ENCODE measurements at regions not wholly inside any gene's neighbourhood (a gene's known extent, or its start where the extent isn't known, plus 50 kb on each side); places are given as distances from the start of the nearest gene placed in this dataset.
"Not testable (repeated sequence)": the region's sequence is repeated elsewhere in the genome, so short reads cannot be mapped to it uniquely, and the experiment has no call there.

DNA sequence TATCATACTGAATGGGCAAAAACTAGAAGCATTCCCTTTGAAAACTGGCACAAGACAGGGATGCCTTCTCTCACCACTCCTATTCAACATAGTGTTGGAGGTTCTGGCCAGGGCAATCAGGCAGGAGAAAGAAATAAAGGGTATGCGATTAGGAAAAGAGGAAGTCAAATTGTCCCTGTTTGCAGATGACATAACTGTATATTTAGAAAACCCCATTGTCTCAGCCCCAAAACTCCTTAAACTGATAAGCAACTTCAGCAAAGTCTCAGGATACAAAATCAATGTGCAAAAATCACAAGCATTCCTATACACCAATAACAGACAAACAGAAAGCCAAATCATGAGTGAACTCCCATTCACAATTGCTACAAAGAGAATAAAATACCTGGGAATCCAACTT, 52.5 kb upstream of the CCDC71L start:
- DNase-seq; in situ Hi-C loops (cut with MboI; ENCODE audit: low pct_unique_long_range_greater_than_20kb, low sequenced_read_pairs): not testable (repeated sequence)

- in situ Hi-C loops (cut with MboI; ENCODE audit: low pct_unique_long_range_greater_than_20kb, low sequenced_read_pairs); DNase-seq: not testable (repeated sequence)
These were observed 53.9 kb upstream of the CCDC71L start for GRCh38 chr7:106714590-106715442.

DNA sequence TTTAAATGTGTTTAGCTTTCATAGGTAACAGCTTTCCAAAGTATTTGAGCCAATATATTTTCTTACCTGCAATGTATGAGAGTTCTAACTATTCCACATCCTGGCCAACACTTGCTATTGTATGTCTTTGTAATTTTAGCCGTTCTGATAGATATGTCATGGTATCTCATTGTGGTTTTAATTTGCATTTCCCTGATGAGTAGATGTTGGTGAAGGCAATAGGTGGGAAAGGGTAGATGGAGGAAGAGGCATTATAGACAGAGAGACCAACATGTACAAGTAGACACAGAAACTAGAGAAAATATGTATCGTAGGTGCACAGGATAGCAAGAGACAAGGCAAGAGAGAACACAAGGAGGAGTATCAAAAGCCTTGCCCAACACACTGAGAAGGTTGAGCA, 54.8 kb upstream of the CCDC71L start:
- in situ Hi-C loops (cut with MboI; ENCODE audit: low pct_unique_long_range_greater_than_20kb, low sequenced_read_pairs) = no loop called here
- DNase-seq = no peak

GRCh38 chr7:106717254-106717954, 56.4 kb upstream of the CCDC71L start:
- no peak for DNase-seq
- in situ Hi-C loops (cut with MboI; ENCODE audit: low pct_unique_long_range_greater_than_20kb, low sequenced_read_pairs) = no loop called here

DNA sequence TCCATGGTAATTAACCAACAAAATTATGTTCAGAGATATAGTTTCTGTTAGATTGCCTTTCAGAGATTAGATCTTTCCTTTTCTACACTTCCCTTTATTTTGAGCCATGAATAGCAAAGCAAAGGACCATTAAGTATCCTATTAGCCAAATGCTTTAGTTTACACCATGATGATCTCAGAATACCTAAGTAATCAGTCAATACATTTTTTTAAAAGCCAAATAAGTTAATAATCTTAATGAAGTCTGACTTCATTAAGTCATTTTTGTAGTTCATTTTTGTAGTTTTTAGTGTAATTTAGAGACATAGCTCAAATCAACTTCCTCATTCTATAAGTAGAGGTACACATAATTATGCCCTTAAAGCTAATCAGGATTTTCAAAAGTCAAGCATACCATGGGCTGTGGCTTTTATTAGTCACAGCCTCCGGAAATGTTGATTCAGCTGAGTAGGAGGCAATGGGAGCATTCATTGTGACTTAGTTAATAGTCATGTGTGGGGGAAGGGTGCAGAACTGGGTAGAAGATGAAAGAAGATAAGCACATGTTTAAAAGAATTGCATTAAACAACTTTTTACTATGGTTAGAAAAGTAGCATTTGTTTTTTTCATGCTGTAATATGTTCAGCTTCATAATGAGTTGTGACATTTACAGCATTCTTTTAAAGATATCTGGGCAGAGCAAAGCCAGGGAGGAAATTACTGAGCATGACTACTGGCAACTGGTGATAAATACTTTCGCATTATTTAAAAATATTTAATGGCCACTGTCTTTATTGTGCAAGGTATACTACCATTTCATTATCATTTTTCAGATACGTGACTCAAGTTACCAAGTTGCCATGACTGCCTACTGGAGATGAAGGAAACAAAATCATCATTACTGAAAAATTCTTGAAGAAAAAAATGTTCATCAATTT, 57.3 kb upstream of the CCDC71L start:
- in situ Hi-C loops (cut with MboI; ENCODE audit: low pct_unique_long_range_greater_than_20kb, low sequenced_read_pairs) = no loop called here

GRCh38 chr7:106720641-106721040, 59.7 kb upstream of the CCDC71L start:
- peak; percentile 36 for DNase-seq
- in situ Hi-C loops (cut with MboI; ENCODE audit: low pct_unique_long_range_greater_than_20kb, low sequenced_read_pairs) = no loop called here

More for the DNA sequence above, 57.3 kb upstream of the CCDC71L start:
- DNase-seq = peak; percentile 94

- DNase-seq = peak; percentile 63
- in situ Hi-C loops (cut with MboI; ENCODE audit: low pct_unique_long_range_greater_than_20kb, low sequenced_read_pairs) = no loop called here
These were observed 61.1 kb upstream of the CCDC71L start for GRCh38 chr7:106721816-106722785.

DNA sequence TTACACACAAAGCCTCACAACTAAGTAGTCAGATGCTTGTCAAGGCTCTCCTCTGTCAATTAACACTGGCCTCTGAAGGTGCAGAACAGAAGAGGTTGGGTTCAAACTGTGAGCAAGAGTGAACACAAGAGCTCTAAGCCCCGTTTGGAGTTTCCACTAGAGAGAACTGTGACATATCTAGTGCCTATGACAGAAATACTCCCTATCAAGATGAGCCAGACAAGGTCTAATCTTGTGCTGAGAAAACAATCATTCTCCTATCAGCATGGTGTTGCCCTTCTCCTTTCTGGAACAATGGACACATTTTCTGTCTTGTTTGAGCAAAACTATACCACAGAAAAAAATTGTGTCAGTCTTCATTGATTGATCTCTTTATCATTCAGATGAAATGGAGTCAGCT, 62.4 kb upstream of the CCDC71L start:
- in situ Hi-C loops (cut with MboI; ENCODE audit: low pct_unique_long_range_greater_than_20kb, low sequenced_read_pairs) = no loop called here
- no peak for DNase-seq

GRCh38 chr7:106729720-106730385, 68.9 kb upstream of the CCDC71L start:
- in situ Hi-C loops (cut with MboI; ENCODE audit: low pct_unique_long_range_greater_than_20kb, low sequenced_read_pairs) = no loop called here
- DNase-seq = peak; percentile 10

DNA sequence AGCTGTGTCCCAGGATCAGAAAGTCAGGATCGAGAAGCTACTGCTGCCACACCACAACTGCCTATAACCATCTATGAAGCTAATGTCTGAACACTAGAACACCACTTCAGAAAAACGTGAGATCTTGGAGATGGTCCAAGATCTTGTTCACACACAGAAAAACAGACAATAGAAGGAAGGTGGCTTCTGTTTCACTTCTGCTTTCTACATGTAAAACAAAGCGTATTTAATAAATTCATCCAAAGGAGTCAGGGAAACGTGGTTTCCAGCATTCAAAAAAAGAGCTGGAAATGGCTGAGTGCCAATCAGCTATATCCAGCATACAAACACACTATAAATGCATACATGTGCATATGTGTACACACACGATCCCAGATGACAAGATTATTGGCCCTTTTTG, 70.2 kb upstream of the CCDC71L start:
- in situ Hi-C loops (cut with MboI; ENCODE audit: low pct_unique_long_range_greater_than_20kb, low sequenced_read_pairs) = no loop called here
- peak; percentile 91 for DNase-seq

- in situ Hi-C loops (cut with MboI; ENCODE audit: low pct_unique_long_range_greater_than_20kb, low sequenced_read_pairs) = no loop called here
- peak; percentile 39 for DNase-seq
These were observed 70.9 kb upstream of the CCDC71L start for GRCh38 chr7:106731646-106732444.

DNA sequence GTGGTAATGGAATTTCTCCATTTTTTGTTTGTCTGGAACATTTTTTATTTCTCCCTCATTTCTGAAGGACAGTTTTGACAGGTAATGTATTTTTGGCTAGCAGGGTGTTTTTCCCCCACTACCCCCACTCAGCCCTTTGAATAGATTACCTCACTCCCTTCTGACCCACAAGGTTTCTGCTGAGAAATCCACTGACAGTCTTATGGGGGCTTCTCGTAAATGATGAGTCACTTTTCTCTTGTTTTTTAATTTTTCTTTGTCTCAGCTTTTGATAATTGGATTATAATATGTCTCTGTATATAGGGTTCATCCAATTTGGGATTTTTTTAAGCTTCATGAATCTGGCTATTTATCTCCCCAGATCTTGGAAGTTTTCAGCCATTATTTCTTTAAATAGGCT, 74.7 kb upstream of the CCDC71L start:
- in situ Hi-C loops (cut with MboI; ENCODE audit: low pct_unique_long_range_greater_than_20kb, low sequenced_read_pairs) = no loop called here

GRCh38 chr7:106736123-106736507, 75.2 kb upstream of the CCDC71L start:
- in situ Hi-C loops (cut with MboI; ENCODE audit: low pct_unique_long_range_greater_than_20kb, low sequenced_read_pairs) = no loop called here
- DNase-seq = no peak

More for the DNA sequence above, 74.7 kb upstream of the CCDC71L start:
- DNase-seq = no peak

DNA sequence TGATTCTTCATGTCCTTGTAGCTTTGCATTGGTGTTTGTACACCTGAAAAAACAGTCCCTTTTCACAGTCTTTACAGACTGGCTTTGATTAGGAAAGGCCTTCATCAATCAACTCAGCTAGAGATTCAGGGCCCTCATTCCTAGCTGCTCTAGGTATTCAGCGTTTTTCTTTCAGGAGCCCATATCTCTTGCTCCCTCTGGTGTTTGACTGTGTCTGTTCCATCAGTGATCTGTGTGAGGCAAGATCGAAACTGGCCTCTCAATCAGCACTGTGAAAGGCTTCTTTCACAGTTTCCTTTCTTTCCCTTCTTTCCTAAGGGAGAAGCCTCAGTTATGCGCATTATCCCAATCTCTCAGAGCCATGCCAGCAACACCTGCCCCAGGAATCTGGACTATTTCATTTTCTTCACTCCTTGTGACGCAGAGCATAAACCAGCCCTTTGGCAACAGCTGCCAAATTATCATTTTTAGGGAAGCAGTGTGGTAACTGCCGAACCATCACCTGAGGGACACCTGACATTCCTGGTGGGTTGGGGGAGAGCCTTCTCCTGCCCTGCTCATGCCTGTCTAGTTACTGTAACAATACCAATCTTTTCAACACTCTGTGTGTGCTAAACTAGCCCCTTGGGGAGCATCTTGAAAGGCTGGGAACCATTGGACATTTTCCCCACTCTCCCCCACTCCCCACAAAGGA, 75.7 kb upstream of the CCDC71L start:
- in situ Hi-C loops (cut with MboI; ENCODE audit: low pct_unique_long_range_greater_than_20kb, low sequenced_read_pairs) = no loop called here
- peak; percentile 78 for DNase-seq

GRCh38 chr7:106737202-106737562, 76.2 kb upstream of the CCDC71L start:
- DNase-seq = peak; percentile 33
- in situ Hi-C loops (cut with MboI; ENCODE audit: low pct_unique_long_range_greater_than_20kb, low sequenced_read_pairs) = no loop called here

GRCh38 chr7:106740806-106741205, 79.8 kb upstream of the CCDC71L start:
- in situ Hi-C loops (cut with MboI; ENCODE audit: low pct_unique_long_range_greater_than_20kb, low sequenced_read_pairs) = no loop called here
- no peak for DNase-seq

Data from KBM-7 (cell line).